ENCODE measurements at regions not wholly inside any gene's neighbourhood (a gene's known extent, or its start where the extent isn't known, plus 50 kb on each side); places are given as distances from the start of the nearest gene placed in this dataset.

GRCh38 chr1:4561205-4561604 lies 93.2 kb upstream of the AJAP1 start:
- H3K4me1 Mint-ChIP-seq, result no peaks in the 10 kb centered on the region
- H3K27ac Mint-ChIP-seq, result no peak overlapping the region
- intact Hi-C loops (cut with DNase I, micrococcal nuclease), result no loop called here
- no peak overlapping the region for H3K4me3 Mint-ChIP-seq
- no peaks in the 10 kb centered on the region for H3K36me3 Mint-ChIP-seq (ENCODE audit: low read depth)
- peaks cover 9% of the 10 kb centered on the region for H3K27me3 Mint-ChIP-seq
- ATAC-seq (no peak), DNase-seq (no peak)
- H3K9me3 Mint-ChIP-seq (ENCODE audit: low read depth), result no peaks in the 10 kb centered on the region
- CTCF ChIA-PET, result no interaction called here
- POLR2A ChIA-PET, result no interaction called here

GRCh38 chr1:4562321-4562720 lies 92.1 kb upstream of the AJAP1 start:
- peaks cover 12% of the 10 kb centered on the region for H3K27me3 Mint-ChIP-seq
- intact Hi-C loops (cut with DNase I, micrococcal nuclease), result no loop called here
- POLR2A ChIA-PET, result no interaction called here
- H3K9me3 Mint-ChIP-seq (ENCODE audit: low read depth), result no peaks in the 10 kb centered on the region
- H3K4me1 Mint-ChIP-seq, result no peaks in the 10 kb centered on the region
- H3K27ac Mint-ChIP-seq, result no peak overlapping the region
- DNase-seq (no peak), ATAC-seq (no peak)
- H3K36me3 Mint-ChIP-seq (ENCODE audit: low read depth), result no peaks in the 10 kb centered on the region
- CTCF ChIA-PET, result no interaction called here
- H3K4me3 Mint-ChIP-seq, result no peak overlapping the region

GRCh38 chr1:4563586-4563985 lies 90.8 kb upstream of the AJAP1 start:
- Mint-ChIP-seq H3K27me3 (peaks cover 13% of the 10 kb centered on the region), H3K36me3 (ENCODE audit: low read depth) (no peaks in the 10 kb centered on the region), H3K27ac (no peak overlapping the region), H3K4me3 (no peak overlapping the region), H3K4me1 (no peaks in the 10 kb centered on the region), H3K9me3 (ENCODE audit: low read depth) (no peaks in the 10 kb centered on the region)
- ChIA-PET CTCF (interaction anchor here (0.5 kb wide), 1 partner anchor 83 kb away, joined by 3 read pairs; no protein-coding TSS in a partner anchor), POLR2A (no interaction called here)
- ATAC-seq (no peak), DNase-seq (no peak)
- intact Hi-C loops (cut with DNase I, micrococcal nuclease), result no loop called here

- ChIA-PET CTCF (interaction anchor here (0.5 kb wide), 1 partner anchor 82 kb away, joined by 3 read pairs; no protein-coding TSS in a partner anchor), POLR2A (no interaction called here)
- intact Hi-C loops (cut with DNase I, micrococcal nuclease), result no loop called here
- H3K27me3 Mint-ChIP-seq, result peaks cover 11% of the 10 kb centered on the region
- DNase-seq (no peak), ATAC-seq (no peak)
- H3K27ac Mint-ChIP-seq, result no peak overlapping the region
- no peaks in the 10 kb centered on the region for H3K4me1 Mint-ChIP-seq
- H3K9me3 Mint-ChIP-seq (ENCODE audit: low read depth), result no peaks in the 10 kb centered on the region
- H3K4me3 Mint-ChIP-seq, result no peak overlapping the region
- H3K36me3 Mint-ChIP-seq (ENCODE audit: low read depth), result no peaks in the 10 kb centered on the region
Measured at GRCh38 chr1:4564051-4564450, 90.4 kb upstream of the AJAP1 start.

GRCh38 chr1:4565166-4565565 lies 89.2 kb upstream of the AJAP1 start:
- DNase-seq (no peak), ATAC-seq (no peak)
- H3K4me3 Mint-ChIP-seq, result no peak overlapping the region
- intact Hi-C loops (cut with DNase I, micrococcal nuclease), result no loop called here
- H3K27ac Mint-ChIP-seq, result no peak overlapping the region
- H3K9me3 Mint-ChIP-seq (ENCODE audit: low read depth), result no peaks in the 10 kb centered on the region
- POLR2A ChIA-PET, result no interaction called here
- CTCF ChIA-PET, result no interaction called here
- H3K4me1 Mint-ChIP-seq, result no peaks in the 10 kb centered on the region
- no peaks in the 10 kb centered on the region for H3K36me3 Mint-ChIP-seq (ENCODE audit: low read depth)
- H3K27me3 Mint-ChIP-seq, result peaks cover 11% of the 10 kb centered on the region

GRCh38 chr1:4565801-4566449 lies 88.5 kb upstream of the AJAP1 start:
- intact Hi-C loops (cut with DNase I, micrococcal nuclease), result no loop called here
- Mint-ChIP-seq H3K4me1 (no peaks in the 10 kb centered on the region), H3K36me3 (ENCODE audit: low read depth) (no peaks in the 10 kb centered on the region), H3K27ac (no peak overlapping the region), H3K9me3 (ENCODE audit: low read depth) (no peaks in the 10 kb centered on the region), H3K4me3 (no peak overlapping the region), H3K27me3 (peaks cover 14% of the 10 kb centered on the region)
- CTCF ChIA-PET, result no interaction called here
- DNase-seq (no peak), ATAC-seq (no peak)
- POLR2A ChIA-PET, result no interaction called here

GRCh38 chr1:4571263-4571662 lies 83.1 kb upstream of the AJAP1 start:
- ATAC-seq, result no peak
- intact Hi-C loops (cut with DNase I, micrococcal nuclease), result no loop called here
- H3K36me3 Mint-ChIP-seq (ENCODE audit: low read depth), result no peaks in the 10 kb centered on the region

GRCh38 chr1:4573526-4573925 lies 80.9 kb upstream of the AJAP1 start:
- CTCF ChIA-PET, result no interaction called here
- no peaks in the 10 kb centered on the region for H3K9me3 Mint-ChIP-seq (ENCODE audit: low read depth)
- no peak overlapping the region for H3K4me3 Mint-ChIP-seq
- ATAC-seq (no peak), DNase-seq (no peak)
- POLR2A ChIA-PET, result no interaction called here
- H3K27me3 Mint-ChIP-seq, result peaks cover 16% of the 10 kb centered on the region
- intact Hi-C loops (cut with DNase I, micrococcal nuclease), result no loop called here
- H3K27ac Mint-ChIP-seq, result no peak overlapping the region
- H3K4me1 Mint-ChIP-seq, result no peaks in the 10 kb centered on the region
- H3K36me3 Mint-ChIP-seq (ENCODE audit: low read depth), result no peaks in the 10 kb centered on the region

More at GRCh38 chr1:4571263-4571662, 83.1 kb upstream of the AJAP1 start:
- CTCF ChIA-PET, result interaction anchor here (1.0 kb wide), 1 partner anchor 14 kb away, joined by 3 read pairs; no protein-coding TSS in a partner anchor
- Mint-ChIP-seq H3K27me3 (peaks cover 14% of the 10 kb centered on the region), H3K9me3 (ENCODE audit: low read depth) (no peaks in the 10 kb centered on the region), H3K27ac (no peak overlapping the region), H3K4me3 (no peak overlapping the region), H3K4me1 (no peaks in the 10 kb centered on the region)
- POLR2A ChIA-PET, result no interaction called here
- DNase-seq, result no peak

- H3K27me3 Mint-ChIP-seq, result peaks cover 36% of the 10 kb centered on the region
- no peaks in the 10 kb centered on the region for H3K9me3 Mint-ChIP-seq (ENCODE audit: low read depth)
- H3K4me1 Mint-ChIP-seq, result no peaks in the 10 kb centered on the region
- DNase-seq (no peak), ATAC-seq (no peak)
- H3K36me3 Mint-ChIP-seq (ENCODE audit: low read depth), result no peaks in the 10 kb centered on the region
- POLR2A ChIA-PET, result no interaction called here
- CTCF ChIA-PET, result no interaction called here
- intact Hi-C loops (cut with DNase I, micrococcal nuclease), result no loop called here
- H3K4me3 Mint-ChIP-seq, result no peak overlapping the region
- H3K27ac Mint-ChIP-seq, result no peak overlapping the region
Measured at GRCh38 chr1:4581807-4582206, 72.6 kb upstream of the AJAP1 start.

- no peak overlapping the region for H3K4me3 Mint-ChIP-seq
- ChIA-PET CTCF (interaction anchor here (0.8 to 2.8 kb wide), 5 partner anchors 9 to 1658 kb away, joined by 3 to 16 read pairs (median 5); no protein-coding TSS in a partner anchor), POLR2A (no interaction called here)
- ATAC-seq (no peak), DNase-seq (no peak)
- no peaks in the 10 kb centered on the region for H3K4me1 Mint-ChIP-seq
- H3K9me3 Mint-ChIP-seq (ENCODE audit: low read depth), result no peaks in the 10 kb centered on the region
- H3K27ac Mint-ChIP-seq, result no peak overlapping the region
- no peaks in the 10 kb centered on the region for H3K36me3 Mint-ChIP-seq (ENCODE audit: low read depth)
- intact Hi-C loops (cut with DNase I, micrococcal nuclease), result no loop called here
- H3K27me3 Mint-ChIP-seq, result peaks cover 34% of the 10 kb centered on the region
Measured at GRCh38 chr1:4584449-4584848, 70.0 kb upstream of the AJAP1 start.

GRCh38 chr1:4585216-4585615 lies 69.2 kb upstream of the AJAP1 start:
- POLR2A ChIA-PET, result no interaction called here
- Mint-ChIP-seq H3K27ac (no peak overlapping the region), H3K4me1 (no peaks in the 10 kb centered on the region), H3K4me3 (no peak overlapping the region), H3K27me3 (peaks cover 34% of the 10 kb centered on the region), H3K9me3 (ENCODE audit: low read depth) (no peaks in the 10 kb centered on the region), H3K36me3 (ENCODE audit: low read depth) (no peaks in the 10 kb centered on the region)
- peak; percentile 73 for DNase-seq
- CTCF ChIA-PET, result interaction anchor here (0.6 to 2.8 kb wide), 7 partner anchors 10 to 1333 kb away, joined by 3 to 16 read pairs (median 5); no protein-coding TSS in a partner anchor
- peak; percentile 70 for ATAC-seq
- intact Hi-C loops (cut with DNase I, micrococcal nuclease), result no loop called here

GRCh38 chr1:4585705-4586104 lies 68.7 kb upstream of the AJAP1 start:
- H3K36me3 Mint-ChIP-seq (ENCODE audit: low read depth), result no peaks in the 10 kb centered on the region
- no peak overlapping the region for H3K27ac Mint-ChIP-seq
- intact Hi-C loops (cut with DNase I, micrococcal nuclease), result no loop called here
- DNase-seq (no peak), ATAC-seq (no peak)
- ChIA-PET POLR2A (no interaction called here), CTCF (interaction anchor here (0.7 to 2.8 kb wide), 5 partner anchors 10 to 1333 kb away, joined by 3 to 16 read pairs (median 5); no protein-coding TSS in a partner anchor)
- peaks cover 34% of the 10 kb centered on the region for H3K27me3 Mint-ChIP-seq
- H3K4me1 Mint-ChIP-seq, result no peaks in the 10 kb centered on the region
- no peaks in the 10 kb centered on the region for H3K9me3 Mint-ChIP-seq (ENCODE audit: low read depth)
- H3K4me3 Mint-ChIP-seq, result no peak overlapping the region

All from activated CD4-positive, alpha-beta T cell treated with anti-CD3 and anti-CD28 coated beads for 36 hours (primary cell).